Tibial nerve (tissue), 4 donors: ENCODE measurements at regions not wholly inside any gene's neighbourhood (a gene's known extent, or its start where the extent isn't known, plus 50 kb on each side); places are given as distances from the start of the nearest gene placed in this dataset.

Experiments
- DNase-seq, 2 donors: peaks; one replicate each; pipeline ENCODE4 v3.0.0-alpha.2; 2019; ENCODE audit warnings: low spot score in 2 of 2
- H3K27ac ChIP-seq, 4 donors: fragments of 200-600 bp; sonication (generic) in 3 of 4; one replicate each; pipeline ENCODE4 v1.5.1; 2017 to 2019; ENCODE audit warnings: mild to moderate bottlenecking in 1 of 4
- H3K27me3 ChIP-seq, 2 donors: fragments of 200-600 bp; sonication (generic) in 1 of 2; one replicate each; pipeline versions ENCODE4 v1.5.1 to v1.6.0; 2017 to 2019
- H3K36me3 ChIP-seq, 3 donors: fragments of 200-600 bp; sonication (generic); one replicate each; pipeline ENCODE4 v1.5.1; 2018 to 2019
- H3K4me1 ChIP-seq, 4 donors: fragments of 200-600 bp; sonication (generic) in 3 of 4; one replicate each; pipeline ENCODE4 v1.5.1; 2017 to 2019
- H3K4me3 ChIP-seq, 4 donors: fragments of 200-600 bp; sonication (generic) in 3 of 4; one replicate each; pipeline ENCODE4 v1.5.1; 2017 to 2019; ENCODE audit warnings: mild to moderate bottlenecking in 1 of 4, moderate library complexity in 1 of 4
- H3K9me3 ChIP-seq, 4 donors: fragments of 200-600 bp; sonication (generic) in 3 of 4; one replicate each; pipeline ENCODE4 v1.5.1; 2017 to 2019
- CTCF ChIP-seq, 5 experiments: fragments of 200-600 bp in 3 of 5; fragments of 450-650 bp in 2 of 5; sonication (generic) in 3 of 5; IDR thresholded peaks; one replicate each; pipeline ENCODE4 v1.5.1; 2016 to 2019; ENCODE audit warnings: antibody characterized with exemption in 5 of 5, mild to moderate bottlenecking in 3 of 5, moderate library complexity in 2 of 5
- EP300 ChIP-seq, 2 donors: sonication (generic); formaldehyde crosslinking; IDR thresholded peaks; one replicate each; pipeline ENCODE4 v1.6.1; 2017; ENCODE audit warnings: antibody characterized with exemption in 2 of 2, mild to moderate bottlenecking in 1 of 2
- POLR2A ChIP-seq, 2 donors: fragments of 450-650 bp; IDR thresholded peaks; one replicate each; pipeline ENCODE4 v1.6.1; 2017; ENCODE audit warnings: antibody characterized with exemption in 2 of 2, mild to moderate bottlenecking in 2 of 2, moderate library complexity in 2 of 2
- WGBS, 2 donors: methylation state at CpG; one replicate each; pipeline ENCODE4 v1.1.5; 2018; 5-methylcytosine and 5-hydroxymethylcytosine counted together

GRCh38 chr5:128838623-128839022 lies 126.7 kb upstream of the SLC27A6 start:
- TF ChIP-seq CTCF (IDR thresholded peaks at IDR 0.05) (no peak), POLR2A (IDR thresholded peaks at IDR 0.05) (no peak), EP300 (IDR thresholded peaks at IDR 0.05) (no peak)
- H3K36me3 ChIP-seq = no peaks in the 10 kb centered on the region
- H3K4me1 ChIP-seq = no peaks in the 10 kb centered on the region
- H3K27me3 ChIP-seq = no peaks in the 10 kb centered on the region
- no peaks in the 10 kb centered on the region for H3K9me3 ChIP-seq
- no peak for DNase-seq
- H3K4me3 ChIP-seq = no peak overlapping the region
- H3K27ac ChIP-seq = no peak overlapping the region

GRCh38 chr5:128842241-128842640 lies 123.0 kb upstream of the SLC27A6 start:
- Histone ChIP-seq H3K27ac (no peak overlapping the region), H3K27me3 (no peaks in the 10 kb centered on the region), H3K36me3 (no peaks in the 10 kb centered on the region), H3K4me3 (no peak overlapping the region), H3K4me1 (no peaks in the 10 kb centered on the region), H3K9me3 (peaks cover 0 to 6% (median 0%) of the 10 kb centered on the region in 4 donors)
- DNase-seq = no peak
- no peak for TF ChIP-seq EP300 (IDR thresholded peaks at IDR 0.05)
- TF ChIP-seq POLR2A (IDR thresholded peaks at IDR 0.05) = no peak
- peak in 1 of 5 experiments; percentile 22 for TF ChIP-seq CTCF (IDR thresholded peaks at IDR 0.05)

- Histone ChIP-seq H3K9me3 (peaks cover 0 to 23% (median 5%) of the 10 kb centered on the region in 4 donors), H3K4me1 (no peaks in the 10 kb centered on the region), H3K36me3 (no peaks in the 10 kb centered on the region), H3K27me3 (no peaks in the 10 kb centered on the region), H3K4me3 (no peak overlapping the region), H3K27ac (no peak overlapping the region)
- no peak for DNase-seq
- TF ChIP-seq CTCF (IDR thresholded peaks at IDR 0.05) = peak in 3 of 5 experiments; percentile 14 to 26 (median 24)
- no peak for TF ChIP-seq POLR2A (IDR thresholded peaks at IDR 0.05)
- no peak for TF ChIP-seq EP300 (IDR thresholded peaks at IDR 0.05)
- 25 to 32% methylated on average over 2 of the region's 2 CpGs for WGBS, 2 donors
These were observed 120.8 kb upstream of the SLC27A6 start for GRCh38 chr5:128844354-128844923.

- H3K4me3 ChIP-seq = no peak overlapping the region
- peaks cover 0 to 40% (median 11%) of the 10 kb centered on the region in 4 donors for H3K9me3 ChIP-seq
- H3K36me3 ChIP-seq = no peaks in the 10 kb centered on the region
- H3K27ac ChIP-seq = no peak overlapping the region
- H3K27me3 ChIP-seq = no peaks in the 10 kb centered on the region
- no peak for TF ChIP-seq CTCF (IDR thresholded peaks at IDR 0.05)
- no peak for TF ChIP-seq EP300 (IDR thresholded peaks at IDR 0.05)
- TF ChIP-seq POLR2A (IDR thresholded peaks at IDR 0.05) = no peak
- no peak for DNase-seq
- no peaks in the 10 kb centered on the region for H3K4me1 ChIP-seq
These were observed 115.2 kb upstream of the SLC27A6 start for GRCh38 chr5:128850049-128850448.

GRCh38 chr5:128854931-128855330 lies 110.4 kb upstream of the SLC27A6 start:
- WGBS, 2 donors = 69 to 78% methylated on average over 1 of the region's 1 CpG
- TF ChIP-seq CTCF (IDR thresholded peaks at IDR 0.05) (no peak), EP300 (IDR thresholded peaks at IDR 0.05) (no peak)
- no peak for DNase-seq
- Histone ChIP-seq H3K4me3 (no peak overlapping the region), H3K9me3 (peaks cover 0 to 14% (median 4%) of the 10 kb centered on the region in 4 donors), H3K27me3 (no peaks in the 10 kb centered on the region), H3K4me1 (no peaks in the 10 kb centered on the region), H3K36me3 (no peaks in the 10 kb centered on the region), H3K27ac (no peak overlapping the region)
